ENCODE measurements at regions not wholly inside any gene's neighbourhood (a gene's known extent, or its start where the extent isn't known, plus 50 kb on each side); places are given as distances from the start of the nearest gene placed in this dataset.
A peak's percentile ranks its signal among the peaks of the same experiment; 100 is the strongest.
"Not testable (repeated sequence)": the region's sequence is repeated elsewhere in the genome, so short reads cannot be mapped to it uniquely, and the experiment has no call there.

GRCh38 chr2:212786088-212786487 is 247.5 kb upstream of the ERBB4 start:
- DNase-seq (ENCODE audit: low read depth, low spot score) = not testable (repeated sequence)

DNA sequence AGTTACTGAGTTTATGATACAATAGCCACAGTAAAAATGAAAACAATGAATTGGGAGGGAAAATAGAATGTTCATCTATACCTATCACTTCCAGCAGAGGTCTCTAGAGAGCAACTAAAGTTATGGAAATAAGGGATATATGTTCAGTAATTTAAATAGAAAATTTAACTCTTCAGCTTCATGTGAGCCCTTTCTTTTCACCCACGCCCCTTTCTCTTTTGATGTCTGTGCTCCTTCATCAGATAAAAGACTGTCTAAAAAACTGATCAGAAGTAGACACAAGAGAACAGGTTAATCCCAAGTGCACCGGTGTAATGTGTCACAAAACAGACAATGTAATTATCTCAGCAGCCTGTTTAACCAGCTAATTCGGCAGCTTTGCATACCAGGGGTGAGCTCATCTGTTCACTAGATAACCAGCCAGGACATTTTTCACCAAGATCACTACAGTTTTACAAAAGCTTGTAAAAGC is 238.5 kb upstream of the ERBB4 start:
- DNase-seq (ENCODE audit: low read depth, low spot score) = no peak

DNA sequence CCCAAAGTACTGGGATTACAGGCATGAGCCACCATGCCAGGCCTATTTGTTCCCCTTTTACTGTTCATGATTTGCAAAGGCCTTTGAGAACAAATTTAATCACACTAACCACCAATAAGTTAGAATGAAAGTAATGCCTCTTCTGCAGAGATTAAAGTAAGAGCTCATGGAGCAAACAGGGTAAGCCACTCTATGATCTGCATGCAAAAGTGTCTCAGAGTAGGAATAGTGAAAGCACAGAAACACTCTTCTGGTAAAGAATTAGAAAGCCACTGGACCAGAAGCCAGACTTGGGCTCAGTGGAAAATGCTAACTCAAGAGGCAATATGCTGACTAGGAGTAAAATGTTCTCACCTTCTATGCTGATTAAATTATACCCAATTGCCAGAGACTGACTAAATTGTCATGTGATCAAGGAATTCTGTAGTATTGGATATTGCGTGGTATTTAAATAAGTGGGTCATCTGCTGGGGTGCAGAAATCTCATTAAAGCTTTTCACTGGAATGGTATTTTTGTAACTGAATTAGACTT is 235.3 kb upstream of the ERBB4 start:
- DNase-seq (ENCODE audit: low read depth, low spot score) = no peak

GRCh38 chr2:212770240-212770639 is 231.6 kb upstream of the ERBB4 start:
- no peak for DNase-seq (ENCODE audit: low read depth, low spot score)

- DNase-seq (ENCODE audit: low read depth, low spot score) = no peak
Observed at GRCh38 chr2:212766921-212767320, 228.3 kb upstream of the ERBB4 start.

DNA sequence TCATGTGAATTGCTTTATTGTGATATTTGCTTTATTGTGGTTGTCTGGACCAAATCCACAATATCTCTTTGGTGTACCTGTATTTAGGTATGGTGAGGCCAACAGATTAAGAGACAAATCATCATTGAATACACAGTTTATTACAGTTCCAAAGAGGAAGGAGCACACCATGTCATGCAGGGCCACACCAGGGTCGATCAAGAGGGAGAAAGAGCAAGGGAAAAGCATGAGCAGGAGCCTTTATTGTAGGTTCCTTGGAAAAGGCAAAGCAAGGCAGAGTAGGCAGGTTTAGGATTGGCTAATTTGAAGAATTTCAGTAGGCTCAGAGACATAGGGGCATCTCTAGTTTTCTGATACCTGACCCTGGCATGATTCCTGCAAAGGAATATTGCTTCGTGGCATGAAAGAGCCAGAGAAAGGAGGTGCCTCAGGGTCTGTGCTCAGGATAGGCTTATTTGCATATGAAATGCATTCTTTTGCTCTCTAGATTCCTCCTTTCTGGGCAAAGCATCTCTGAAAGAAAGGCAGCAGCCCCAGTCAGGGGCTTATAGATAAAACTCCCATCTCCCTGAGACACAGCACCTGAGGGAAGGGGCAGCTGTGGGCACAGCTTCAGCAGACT is 214.2 kb upstream of the ERBB4 start:
- DNase-seq (ENCODE audit: low read depth, low spot score) = peak; percentile 35

- DNase-seq (ENCODE audit: low read depth, low spot score) = no peak
Observed at GRCh38 chr2:212745359-212745758, 206.8 kb upstream of the ERBB4 start.

GRCh38 chr2:212737392-212738172 is 199.0 kb upstream of the ERBB4 start:
- no peak for DNase-seq (ENCODE audit: low read depth, low spot score)

- DNase-seq (ENCODE audit: low read depth, low spot score) = no peak
Observed at GRCh38 chr2:212736385-212736726, 197.8 kb upstream of the ERBB4 start.

- DNase-seq (ENCODE audit: low read depth, low spot score) = no peak
Observed at GRCh38 chr2:212733273-212733672, 194.7 kb upstream of the ERBB4 start.

DNA sequence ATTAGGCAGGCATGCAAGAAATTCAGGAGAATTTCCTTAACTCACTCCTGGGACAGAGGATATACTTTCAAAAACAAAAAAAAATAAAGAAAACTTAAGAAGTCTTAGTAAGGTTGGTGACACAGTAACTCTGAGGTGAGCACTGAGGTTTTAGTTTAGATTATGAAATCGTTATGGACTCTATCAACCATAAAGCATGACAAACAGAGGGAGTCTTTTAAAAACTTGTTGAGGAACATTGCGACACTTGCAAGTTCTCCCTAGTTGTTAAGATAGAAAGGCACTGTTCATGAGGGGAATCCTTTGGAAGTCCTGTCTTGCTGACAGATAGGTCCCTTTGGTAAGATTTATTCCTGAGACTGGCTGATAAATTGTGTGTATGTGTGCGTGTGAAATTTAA is 194.3 kb upstream of the ERBB4 start:
- DNase-seq (ENCODE audit: low read depth, low spot score) = no peak

GRCh38 chr2:212730994-212731393 is 192.4 kb upstream of the ERBB4 start:
- no peak for DNase-seq (ENCODE audit: low read depth, low spot score)

GRCh38 chr2:212728717-212729116 is 190.1 kb upstream of the ERBB4 start:
- no peak for DNase-seq (ENCODE audit: low read depth, low spot score)

DNA sequence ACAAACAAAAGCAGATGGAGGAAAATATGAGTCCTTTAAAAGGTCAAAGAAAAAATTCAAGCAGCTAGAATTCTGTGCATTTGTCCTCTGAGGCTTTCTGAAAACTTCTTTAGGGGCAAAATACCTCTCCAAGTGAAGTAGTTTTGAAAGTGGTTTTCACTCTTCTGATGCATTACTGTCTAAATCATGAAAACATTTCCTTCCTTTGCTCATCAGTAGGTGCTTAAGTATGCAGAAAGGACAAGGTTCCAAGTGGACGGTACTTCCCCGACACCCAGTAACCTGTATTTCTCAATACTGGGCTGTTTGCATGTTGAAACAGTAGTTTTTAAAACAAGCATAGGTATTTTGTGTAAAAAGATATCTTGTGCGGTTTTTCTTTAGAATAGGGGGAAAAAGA is 189.1 kb upstream of the ERBB4 start:
- DNase-seq (ENCODE audit: low read depth, low spot score) = no peak

GRCh38 chr2:212726403-212726802 is 187.8 kb upstream of the ERBB4 start:
- DNase-seq (ENCODE audit: low read depth, low spot score) = no peak

DNA sequence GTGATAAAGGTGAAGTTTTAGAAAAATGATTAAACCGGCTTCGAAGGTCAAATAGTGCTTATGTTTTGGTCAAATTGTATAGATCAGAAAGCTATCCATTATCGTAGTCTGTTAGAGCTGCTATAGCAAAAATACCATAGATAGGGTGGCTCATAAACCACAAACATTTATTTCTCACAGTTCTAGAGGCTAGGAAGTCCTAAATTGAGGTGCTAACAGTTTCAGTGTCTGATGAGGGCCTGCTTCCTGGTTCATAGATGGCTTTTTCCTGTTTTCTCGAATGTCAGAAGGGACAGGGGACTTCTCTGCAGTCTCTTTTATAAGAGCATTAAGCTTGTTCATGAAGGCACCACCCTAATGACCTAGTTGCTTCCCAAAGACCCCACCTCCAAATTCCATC is 186.6 kb upstream of the ERBB4 start:
- DNase-seq (ENCODE audit: low read depth, low spot score) = no peak

- DNase-seq (ENCODE audit: low read depth, low spot score) = no peak
Observed at GRCh38 chr2:212723226-212723625, 184.6 kb upstream of the ERBB4 start.

GRCh38 chr2:212722046-212722445 is 183.4 kb upstream of the ERBB4 start:
- no peak for DNase-seq (ENCODE audit: low read depth, low spot score)

- DNase-seq (ENCODE audit: low read depth, low spot score) = no peak
Observed at GRCh38 chr2:212721026-212721451, 182.4 kb upstream of the ERBB4 start.

DNA sequence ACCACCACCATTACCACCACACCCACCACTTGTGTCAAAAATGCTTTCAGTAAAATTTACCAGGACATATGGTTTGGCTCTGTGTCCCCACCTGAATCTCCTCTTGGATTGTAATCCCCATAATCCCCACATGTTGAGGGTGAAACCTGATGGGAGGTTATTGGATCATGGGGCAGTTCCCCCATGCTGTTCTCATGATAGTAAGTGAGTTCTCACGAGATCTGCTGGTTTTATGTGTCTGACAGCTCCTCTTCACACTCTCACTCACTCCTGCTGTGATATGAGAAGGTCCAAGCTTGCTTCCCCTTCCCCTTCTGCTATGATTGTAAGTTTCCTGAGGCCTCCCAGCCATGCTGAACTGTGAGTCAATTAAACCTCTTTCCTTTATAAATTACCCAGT is 176.8 kb upstream of the ERBB4 start:
- DNase-seq (ENCODE audit: low read depth, low spot score) = not testable (repeated sequence)

- DNase-seq (ENCODE audit: low read depth, low spot score) = no peak
Observed at GRCh38 chr2:212713681-212714080, 175.1 kb upstream of the ERBB4 start.

- DNase-seq (ENCODE audit: low read depth, low spot score) = no peak
Observed at GRCh38 chr2:212712991-212713390, 174.4 kb upstream of the ERBB4 start.

GRCh38 chr2:212712466-212712865 is 173.9 kb upstream of the ERBB4 start:
- DNase-seq (ENCODE audit: low read depth, low spot score) = no peak
